Glomerular endothelial cell (primary cell): ENCODE measurements at regions not wholly inside any gene's neighbourhood (a gene's known extent, or its start where the extent isn't known, plus 50 kb on each side); places are given as distances from the start of the nearest gene placed in this dataset.

Experiments used
- DNase-seq: peaks from one replicate; pipeline ENCODE4 v3.0.0-alpha.2; 2011; ENCODE audit warnings: low read depth, low spot score; ENCODE audit errors: extremely low read depth

DNA sequence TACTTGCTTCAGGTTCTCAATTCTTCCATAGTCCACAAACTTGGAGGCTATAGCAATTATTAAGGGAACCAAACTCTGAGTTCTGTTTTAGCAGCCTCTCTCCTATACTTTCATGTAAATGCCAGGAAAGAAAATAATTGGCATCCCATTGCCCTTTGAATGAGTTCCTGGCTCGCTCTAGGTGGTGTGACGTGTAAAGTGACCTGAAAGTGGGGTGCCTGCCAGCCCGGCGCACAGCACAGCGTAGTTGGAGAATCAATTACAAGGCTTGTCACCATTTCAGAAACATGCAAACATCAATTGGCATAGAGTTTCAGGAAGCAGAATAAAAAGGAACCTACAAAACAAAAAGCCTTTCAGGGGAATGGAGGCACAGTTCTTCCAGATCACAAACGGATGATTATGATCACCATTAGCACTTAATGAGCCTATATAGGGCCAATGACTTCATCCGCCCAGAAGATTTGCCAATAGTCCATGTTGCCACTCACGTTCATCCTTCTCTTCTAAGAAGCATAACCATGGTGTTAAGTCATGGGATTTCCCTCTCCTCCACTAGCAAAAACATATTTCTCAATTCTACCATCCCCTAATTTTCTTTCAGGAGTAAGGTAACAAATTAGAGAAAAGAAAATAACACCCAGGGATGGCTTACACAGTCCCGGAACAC, 354.6 kb upstream of the ADGRL2 start:
- no peak for DNase-seq

GRCh38 chr1:81443288-81443687, 357.4 kb upstream of the ADGRL2 start:
- no peak for DNase-seq

GRCh38 chr1:81439046-81439823, 361.5 kb upstream of the ADGRL2 start:
- no peak for DNase-seq

DNA sequence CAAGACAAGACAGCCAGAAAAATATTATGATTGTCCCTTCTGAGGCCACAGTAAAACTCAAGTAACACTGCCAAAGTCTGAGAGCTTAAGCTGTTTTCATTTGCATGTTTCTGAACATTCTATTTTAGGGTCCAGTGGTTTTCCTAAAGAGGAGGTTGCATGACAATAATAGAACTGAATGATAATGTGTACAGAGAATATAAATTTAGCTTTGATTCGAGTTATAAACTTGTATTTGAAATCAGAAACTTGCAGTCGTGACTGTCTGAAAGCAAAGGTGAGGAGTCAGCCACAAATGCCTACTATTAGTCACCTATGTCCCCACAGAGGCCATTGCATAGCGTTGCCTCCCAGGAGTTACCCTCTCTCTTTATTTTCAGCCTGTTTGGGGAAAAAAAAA, 363.1 kb upstream of the ADGRL2 start:
- DNase-seq, result no peak

DNA sequence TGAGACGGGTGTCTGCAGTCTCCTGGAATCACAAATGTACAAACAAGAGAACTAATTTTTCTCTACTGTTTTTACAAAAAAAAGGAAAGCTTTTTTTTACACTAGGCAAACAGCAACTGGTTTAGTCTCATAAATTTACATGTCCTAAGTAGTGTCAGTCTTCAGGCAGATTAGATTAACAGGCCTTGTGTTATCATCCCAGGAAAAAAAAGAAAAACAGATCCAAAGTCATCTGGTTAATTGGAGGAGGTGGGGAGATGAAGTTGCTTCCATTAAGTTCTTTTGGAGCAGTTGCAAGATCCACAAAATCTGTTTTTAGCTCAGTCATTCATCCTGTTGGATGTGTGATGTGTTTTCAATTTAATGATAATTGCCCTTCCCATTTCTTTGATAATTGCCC, 363.5 kb upstream of the ADGRL2 start:
- DNase-seq, result no peak

GRCh38 chr1:81435175-81435574, 365.6 kb upstream of the ADGRL2 start:
- DNase-seq, result no peak

- DNase-seq, result no peak
Observed at GRCh38 chr1:81433676-81434075, 367.1 kb upstream of the ADGRL2 start.

DNA sequence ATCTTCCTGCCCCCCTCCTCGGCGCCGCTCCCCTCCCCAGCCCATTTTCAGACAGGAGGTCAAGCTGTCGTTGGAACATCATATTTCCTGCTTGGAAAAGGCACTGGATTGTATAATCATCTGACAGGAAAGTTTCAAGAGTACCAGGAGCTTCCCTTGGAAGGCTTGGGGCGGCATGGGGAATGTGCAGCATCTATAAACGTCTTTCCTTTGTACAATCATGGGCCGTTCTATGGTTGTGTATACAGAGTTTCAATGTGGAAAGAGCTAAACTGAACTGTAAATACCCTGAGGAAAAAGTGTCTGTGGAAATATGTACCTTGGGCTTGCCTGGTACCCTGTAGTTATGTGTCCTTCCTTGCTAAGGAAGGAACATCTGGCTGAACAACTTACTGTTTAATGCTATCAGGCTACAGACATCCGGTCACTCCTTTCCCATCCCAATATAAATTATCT, 368.1 kb upstream of the ADGRL2 start:
- DNase-seq, result no peak

GRCh38 chr1:81432059-81432458, 368.7 kb upstream of the ADGRL2 start:
- no peak for DNase-seq

DNA sequence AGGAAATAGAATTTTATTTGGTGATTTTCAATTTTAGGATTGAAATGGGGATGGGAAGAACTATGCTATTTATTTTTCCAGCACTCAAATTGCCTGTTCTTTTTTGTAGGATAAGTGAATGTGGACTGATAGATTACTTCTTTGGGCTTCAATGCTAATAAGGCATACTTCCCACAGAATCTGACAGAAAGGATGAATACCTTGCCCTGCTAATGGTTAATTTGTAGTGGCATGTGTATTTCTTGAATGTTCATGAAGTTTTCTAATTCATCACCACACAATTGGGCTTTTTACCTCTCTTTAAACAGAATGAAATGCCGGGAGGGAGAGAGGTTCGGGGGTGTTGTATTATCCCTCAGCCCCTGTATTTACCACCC, 369.1 kb upstream of the ADGRL2 start:
- DNase-seq, result no peak

GRCh38 chr1:81430955-81431623, 369.6 kb upstream of the ADGRL2 start:
- no peak for DNase-seq

- DNase-seq, result no peak
Observed at GRCh38 chr1:81430236-81430938, 370.3 kb upstream of the ADGRL2 start.

DNA sequence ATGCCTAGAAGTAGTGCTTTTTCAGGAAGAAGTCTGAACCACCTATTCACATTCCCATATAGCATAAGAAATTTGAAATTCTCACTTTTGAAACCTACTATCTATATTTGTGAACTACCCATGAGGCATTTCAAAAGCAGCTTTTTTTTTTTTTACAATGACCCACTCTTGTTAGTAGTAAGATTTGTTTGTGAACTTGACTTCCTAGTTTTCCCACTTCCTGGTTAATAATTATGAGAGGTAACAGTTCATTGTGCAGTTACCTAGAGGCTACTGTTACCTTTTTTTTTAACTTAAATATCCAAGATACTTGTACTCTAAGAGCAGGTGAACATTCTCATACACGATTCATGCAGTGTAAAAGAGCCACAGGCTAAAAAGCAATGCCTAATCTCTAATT, 371.7 kb upstream of the ADGRL2 start:
- no peak for DNase-seq

DNA sequence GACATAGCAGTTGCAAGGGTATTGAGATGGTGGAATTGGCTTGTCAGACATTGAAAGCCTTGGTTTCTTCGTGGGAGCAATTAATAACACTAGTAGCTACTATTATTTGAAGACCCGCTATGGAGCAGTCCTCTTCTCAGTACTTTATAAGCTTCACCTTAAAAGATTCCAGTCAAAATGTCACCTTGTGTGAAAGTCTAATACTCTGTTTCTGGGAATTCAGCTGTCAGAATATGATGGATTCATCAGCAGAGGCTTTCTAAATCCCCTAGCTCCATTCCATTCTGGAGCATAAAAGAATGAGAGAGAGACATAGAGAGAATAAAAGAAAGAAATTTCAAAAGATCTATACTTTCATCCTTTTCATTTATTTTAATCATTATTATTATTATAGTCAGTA, 375.9 kb upstream of the ADGRL2 start:
- DNase-seq, result no peak

- no peak for DNase-seq
Observed at GRCh38 chr1:81424061-81424460, 376.7 kb upstream of the ADGRL2 start.

DNA sequence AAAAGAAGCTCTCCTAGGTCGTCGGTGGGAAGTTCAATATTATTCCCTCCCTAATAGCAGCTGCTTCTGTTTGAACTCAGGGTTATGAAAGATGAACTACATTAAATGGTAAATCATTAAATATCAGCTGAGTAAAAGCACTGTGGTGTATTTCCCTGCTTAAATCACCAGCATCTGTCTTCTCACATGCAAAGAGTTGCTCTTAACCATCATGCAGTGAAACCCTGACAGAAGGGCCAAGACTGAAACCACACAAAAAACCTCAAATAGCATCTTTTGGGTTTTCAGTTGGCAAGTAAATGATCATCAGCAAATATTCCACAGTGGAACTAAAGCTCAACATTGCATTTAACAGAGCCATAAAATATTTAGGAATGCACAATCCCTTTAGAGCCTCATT, 380.0 kb upstream of the ADGRL2 start:
- no peak for DNase-seq

GRCh38 chr1:81414488-81415015, 386.2 kb upstream of the ADGRL2 start:
- peak; percentile 41 for DNase-seq

- DNase-seq, result no peak
Observed at GRCh38 chr1:81412954-81413353, 387.8 kb upstream of the ADGRL2 start.

DNA sequence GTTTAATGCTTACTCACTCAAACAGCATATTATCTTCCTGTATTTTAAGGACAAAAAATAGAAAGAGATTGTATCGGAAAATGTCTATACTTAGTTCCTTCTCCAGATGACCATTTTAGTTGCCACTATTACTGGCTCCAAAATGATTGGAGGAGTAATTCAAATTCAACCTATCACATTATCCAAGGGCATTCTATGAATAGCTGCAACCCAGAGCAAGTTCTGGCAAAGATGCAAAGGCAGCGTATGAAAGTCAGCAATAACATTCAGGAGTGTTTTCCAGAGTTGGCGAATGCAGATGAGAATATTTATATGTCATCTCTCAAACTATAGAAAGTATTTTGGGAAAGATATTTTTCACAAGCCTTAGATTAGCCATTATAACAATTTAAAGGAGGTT, 389.8 kb upstream of the ADGRL2 start:
- DNase-seq, result no peak

GRCh38 chr1:81410351-81410750, 390.4 kb upstream of the ADGRL2 start:
- no peak for DNase-seq

- DNase-seq, result no peak
Observed at GRCh38 chr1:81409780-81410274, 390.9 kb upstream of the ADGRL2 start.
